Right atrium auricular region (tissue), 2 donors: ENCODE measurements at regions not wholly inside any gene's neighbourhood (a gene's known extent, or its start where the extent isn't known, plus 50 kb on each side); places are given as distances from the start of the nearest gene placed in this dataset.

ENCODE experiments used
- DNase-seq: peaks from one replicate; pipeline ENCODE4 v3.0.0-alpha.2; 2019; ENCODE audit warnings: low spot score
- H3K27ac ChIP-seq, 2 donors: fragments of 200-600 bp; sonication (generic); 1 replicate in 1 of 2; 2 replicates in 1 of 2; pipeline ENCODE4 v1.5.1; 2016 to 2019
- H3K27me3 ChIP-seq, 2 donors: fragments of 200-600 bp; sonication (generic); one replicate each; pipeline versions ENCODE4 v1.5.1 to v1.6.0; 2017 to 2019
- H3K36me3 ChIP-seq: fragments of 200-600 bp; sonication (generic); one replicate; pipeline ENCODE4 v1.5.1; 2016
- H3K4me1 ChIP-seq, 2 donors: fragments of 200-600 bp; sonication (generic); one replicate each; pipeline versions ENCODE4 v1.5.1 to v1.6.0; 2017 to 2019
- H3K4me3 ChIP-seq, 2 donors: fragments of 200-600 bp; sonication (generic); 1 replicate in 1 of 2; 2 replicates in 1 of 2; pipeline ENCODE4 v1.5.1; 2017 to 2019; ENCODE audit warnings: mild to moderate bottlenecking in 1 of 2, moderate library complexity in 1 of 2
- H3K9me3 ChIP-seq, 2 donors: fragments of 200-600 bp; sonication (generic); one replicate each; pipeline ENCODE4 v1.5.1; 2019
- CTCF ChIP-seq, 2 donors: fragments of 200-600 bp; sonication (generic); IDR thresholded peaks; one replicate each; pipeline ENCODE4 v1.5.1; 2019; ENCODE audit warnings: antibody characterized with exemption in 2 of 2

DNA sequence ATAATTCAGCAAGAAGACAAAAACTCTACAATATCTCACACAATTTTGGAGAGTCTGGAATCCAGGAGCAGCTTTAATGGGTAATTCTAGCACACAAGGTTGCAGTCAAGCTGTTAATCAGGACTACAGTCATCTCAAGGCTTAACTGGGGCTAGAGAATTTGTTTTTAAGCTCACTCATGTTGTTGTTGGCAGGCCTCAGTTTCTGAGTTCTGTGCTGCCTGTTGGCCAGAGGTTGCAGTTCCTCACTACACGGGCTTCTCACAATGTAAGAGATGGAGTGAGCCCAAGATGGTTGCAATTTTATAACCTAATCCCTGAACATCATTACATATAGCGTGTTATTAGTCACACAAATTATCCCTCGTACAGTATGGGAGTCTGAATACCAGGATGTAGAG is 50.6 kb upstream of the TMEFF2 start:
- no peak for TF ChIP-seq CTCF (IDR thresholded peaks at IDR 0.05)
- no peak overlapping the region for H3K4me3 ChIP-seq
- DNase-seq = no peak
- H3K36me3 ChIP-seq = no peaks in the 10 kb centered on the region
- H3K27me3 ChIP-seq = no peaks in the 10 kb centered on the region
- no peak overlapping the region for H3K27ac ChIP-seq
- H3K9me3 ChIP-seq = no peaks in the 10 kb centered on the region
- H3K4me1 ChIP-seq = no peaks in the 10 kb centered on the region
